ENCODE measurements at regions not wholly inside any gene's neighbourhood (a gene's known extent, or its start where the extent isn't known, plus 50 kb on each side); places are given as distances from the start of the nearest gene placed in this dataset.

- no peak for TF ChIP-seq CTCF (IDR thresholded peaks at IDR 0.05; ENCODE audit: insufficient read depth, low read length)
- no peak overlapping the region for H3K4me3 ChIP-seq (ENCODE audit: low read depth, low read length)
- DNase-seq (ENCODE audit: low read depth): peak; percentile 42
Observed at GRCh38 chr6:139713900-139714506, 339.6 kb upstream of the CITED2 start.

- no peak overlapping the region for H3K4me3 ChIP-seq (ENCODE audit: low read depth, low read length)
- TF ChIP-seq CTCF (IDR thresholded peaks at IDR 0.05; ENCODE audit: insufficient read depth, low read length): no peak
Observed at GRCh38 chr6:139713424-139713823, 339.0 kb upstream of the CITED2 start.

GRCh38 chr6:139712830-139713229 lies 338.4 kb upstream of the CITED2 start:
- DNase-seq (ENCODE audit: low read depth): no peak
- TF ChIP-seq CTCF (IDR thresholded peaks at IDR 0.05; ENCODE audit: insufficient read depth, low read length): no peak
- H3K4me3 ChIP-seq (ENCODE audit: low read depth, low read length): no peak overlapping the region

More at GRCh38 chr6:139713424-139713823, 339.0 kb upstream of the CITED2 start:
- DNase-seq (ENCODE audit: low read depth): no peak

GRCh38 chr6:139711804-139712585 lies 337.5 kb upstream of the CITED2 start:
- no peak overlapping the region for H3K4me3 ChIP-seq (ENCODE audit: low read depth, low read length)
- TF ChIP-seq CTCF (IDR thresholded peaks at IDR 0.05; ENCODE audit: insufficient read depth, low read length): no peak
- peak; percentile 72 for DNase-seq (ENCODE audit: low read depth)

- no peak for TF ChIP-seq CTCF (IDR thresholded peaks at IDR 0.05; ENCODE audit: insufficient read depth, low read length)
- DNase-seq (ENCODE audit: low read depth): peak; percentile 43
- no peak overlapping the region for H3K4me3 ChIP-seq (ENCODE audit: low read depth, low read length)
Observed at GRCh38 chr6:139710556-139710955, 336.1 kb upstream of the CITED2 start.

GRCh38 chr6:139708337-139709199 lies 334.1 kb upstream of the CITED2 start:
- H3K4me3 ChIP-seq (ENCODE audit: low read depth, low read length): no peak overlapping the region
- peak; percentile 92 for DNase-seq (ENCODE audit: low read depth)
- no peak for TF ChIP-seq CTCF (IDR thresholded peaks at IDR 0.05; ENCODE audit: insufficient read depth, low read length)
